Mucosa of descending colon (tissue), 3 donors: ENCODE measurements at regions not wholly inside any gene's neighbourhood (a gene's known extent, or its start where the extent isn't known, plus 50 kb on each side); places are given as distances from the start of the nearest gene placed in this dataset.

Experiments used
- ATAC-seq: fragments of 200-7000 bp; cut with Tn5 transposase; one replicate; pipeline ENCODE4 v1.9.1; 2020; ENCODE audit warnings: mild to moderate bottlenecking, moderate library complexity
- DNase-seq, 3 donors: peaks; one replicate each; pipeline ENCODE4 v3.0.0-alpha.2; 2020
- H3K36me3 ChIP-seq: fragments of 200-600 bp; one replicate; pipeline ENCODE4 v1.8.0; 2021; ENCODE audit warnings: low read depth, mild to moderate bottlenecking
- H3K4me1 ChIP-seq: fragments of 200-600 bp; one replicate; pipeline ENCODE4 v1.8.0; 2021; ENCODE audit warnings: low read depth, mild to moderate bottlenecking
- H3K4me3 ChIP-seq: fragments of 200-600 bp; one replicate; pipeline ENCODE4 v1.8.0; 2021; ENCODE audit warnings: mild to moderate bottlenecking
- H3K9me3 ChIP-seq: fragments of 200-600 bp; one replicate; pipeline ENCODE4 v1.8.0; 2021; ENCODE audit warnings: mild to moderate bottlenecking
- CTCF ChIP-seq: fragments of 200-600 bp; IDR thresholded peaks from one replicate; pipeline ENCODE4 v1.8.0; 2022; ENCODE audit warnings: antibody characterized with exemption, mild to moderate bottlenecking
- intact Hi-C, 2 donors: fragments of 100-400 bp; cut with DNase I in 1 of 2; cut with micrococcal nuclease in 1 of 2; formaldehyde crosslinking; loops; one replicate each; pipeline versions ENCODE4 v1.11.0 to v1.11.1; 2022; cut with DNase I, micrococcal nuclease
- donor health status: DM: no; HTN: no; CAD: no; lungs with moderate emphysema.
- donor health status: DM: no; HTN: no; CAD: no.
- donor health status: DM: no; HTN: yes; CAD: no.

GRCh38 chr20:10157549-10157948 lies 61.1 kb upstream of the SNAP25 start:
- no peak for ATAC-seq
- Histone ChIP-seq H3K4me1 (no peaks in the 10 kb centered on the region), H3K36me3 (no peaks in the 10 kb centered on the region), H3K9me3 (no peaks in the 10 kb centered on the region), H3K4me3 (no peak overlapping the region)
- no peak for DNase-seq
- TF ChIP-seq CTCF: no peak
- intact Hi-C loops: no loop called here

GRCh38 chr20:10167040-10167439 lies 51.6 kb upstream of the SNAP25 start:
- no peak for DNase-seq
- Histone ChIP-seq H3K36me3 (no peaks in the 10 kb centered on the region), H3K4me3 (no peak overlapping the region), H3K9me3 (no peaks in the 10 kb centered on the region), H3K4me1 (no peaks in the 10 kb centered on the region)
- intact Hi-C loops: no loop called here
- ATAC-seq: no peak
- TF ChIP-seq CTCF: no peak

GRCh38 chr20:10167594-10167993 lies 51.0 kb upstream of the SNAP25 start:
- no peak for ATAC-seq
- no peaks in the 10 kb centered on the region for H3K36me3 ChIP-seq
- intact Hi-C loops: no loop called here
- H3K4me3 ChIP-seq: no peak overlapping the region
- H3K4me1 ChIP-seq: no peaks in the 10 kb centered on the region
- no peak for DNase-seq
- TF ChIP-seq CTCF: no peak
- no peaks in the 10 kb centered on the region for H3K9me3 ChIP-seq
